ENCODE measurements at regions not wholly inside any gene's neighbourhood (a gene's known extent, or its start where the extent isn't known, plus 50 kb on each side); places are given as distances from the start of the nearest gene placed in this dataset.
A peak's percentile ranks its signal among the peaks of the same experiment; 100 is the strongest.

GRCh38 chr2:108184419-108184818 is 55.3 kb upstream of the SULT1C3 start:
- peak; percentile 43 for TF ChIP-seq CTCF (IDR thresholded peaks at IDR 0.05; ENCODE audit: insufficient read depth, low read length, poor library complexity, severe bottlenecking)
- no peak for TF ChIP-seq EZH2phosphoT487 (conservative IDR thresholded peaks at IDR 0.05; ENCODE audit: low read length)

Data from SU-DHL-6 (cell line).